Breast epithelium (tissue), 3 donors: ENCODE measurements at regions not wholly inside any gene's neighbourhood (a gene's known extent, or its start where the extent isn't known, plus 50 kb on each side); places are given as distances from the start of the nearest gene placed in this dataset.

Source experiments
- POLR2A ChIP-seq: fragments of 450-650 bp; IDR thresholded peaks from one replicate; pipeline ENCODE4 v1.6.1; 2016; ENCODE audit warnings: antibody characterized with exemption, mild to moderate bottlenecking, moderate library complexity
- POLR2AphosphoS5 ChIP-seq, 3 donors: sonication (generic); formaldehyde crosslinking; IDR thresholded peaks; one replicate each; pipeline ENCODE4 v1.6.1; 2017; ENCODE audit warnings: antibody characterized with exemption in 3 of 3
- TF ChIP-seq, protein P1 (sequence below), 3 donors: fragments of 450-650 bp; IDR thresholded peaks; one replicate each; pipeline ENCODE4 v1.5.1; 2016 to 2017; ENCODE audit warnings: antibody characterized with exemption in 3 of 3, mild to moderate bottlenecking in 3 of 3, moderate library complexity in 3 of 3

DNA sequence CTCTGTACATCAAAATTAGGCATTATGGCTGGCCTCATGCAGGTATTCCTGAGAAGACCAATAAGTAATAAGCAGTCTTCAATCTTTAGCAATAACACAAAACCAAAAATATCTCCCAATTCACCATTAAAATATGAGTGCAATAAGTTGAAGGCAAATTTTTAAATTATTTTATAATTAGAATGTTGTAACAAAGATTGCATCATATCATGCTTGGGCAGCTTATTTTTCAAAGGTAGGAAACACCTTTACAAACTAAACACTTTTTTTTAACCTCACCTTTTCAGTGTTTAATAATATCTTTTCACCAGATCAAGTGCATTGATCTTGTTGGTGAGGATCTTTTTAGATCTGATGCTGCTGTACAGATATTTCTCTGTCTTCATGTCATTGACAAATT lies 592.9 kb upstream of the PITX2 start:
- TF ChIP-seq, protein P1, sequence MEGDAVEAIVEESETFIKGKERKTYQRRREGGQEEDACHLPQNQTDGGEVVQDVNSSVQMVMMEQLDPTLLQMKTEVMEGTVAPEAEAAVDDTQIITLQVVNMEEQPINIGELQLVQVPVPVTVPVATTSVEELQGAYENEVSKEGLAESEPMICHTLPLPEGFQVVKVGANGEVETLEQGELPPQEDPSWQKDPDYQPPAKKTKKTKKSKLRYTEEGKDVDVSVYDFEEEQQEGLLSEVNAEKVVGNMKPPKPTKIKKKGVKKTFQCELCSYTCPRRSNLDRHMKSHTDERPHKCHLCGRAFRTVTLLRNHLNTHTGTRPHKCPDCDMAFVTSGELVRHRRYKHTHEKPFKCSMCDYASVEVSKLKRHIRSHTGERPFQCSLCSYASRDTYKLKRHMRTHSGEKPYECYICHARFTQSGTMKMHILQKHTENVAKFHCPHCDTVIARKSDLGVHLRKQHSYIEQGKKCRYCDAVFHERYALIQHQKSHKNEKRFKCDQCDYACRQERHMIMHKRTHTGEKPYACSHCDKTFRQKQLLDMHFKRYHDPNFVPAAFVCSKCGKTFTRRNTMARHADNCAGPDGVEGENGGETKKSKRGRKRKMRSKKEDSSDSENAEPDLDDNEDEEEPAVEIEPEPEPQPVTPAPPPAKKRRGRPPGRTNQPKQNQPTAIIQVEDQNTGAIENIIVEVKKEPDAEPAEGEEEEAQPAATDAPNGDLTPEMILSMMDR (IDR thresholded peaks at IDR 0.05): no peak
- TF ChIP-seq POLR2AphosphoS5 (IDR thresholded peaks at IDR 0.05) (no peak), POLR2A (no peak)
